Adrenal gland (tissue), 5 donors: ENCODE measurements at regions not wholly inside any gene's neighbourhood (a gene's known extent, or its start where the extent isn't known, plus 50 kb on each side); places are given as distances from the start of the nearest gene placed in this dataset.

Experiments
- POLR2A ChIP-seq, 2 donors: fragments of 450-650 bp; IDR thresholded peaks; one replicate each; pipeline ENCODE4 v1.6.1; 2017; ENCODE audit warnings: antibody characterized with exemption in 2 of 2, mild to moderate bottlenecking in 2 of 2, moderate library complexity in 1 of 2
- TF ChIP-seq, protein P1 (sequence below), 6 experiments: fragments of 450-650 bp in 4 of 6; fragments of 200-600 bp in 2 of 6; sonication (generic) in 1 of 6; IDR thresholded peaks; 1 replicate in 5 of 6; 2 replicates in 1 of 6; pipeline versions ENCODE4 v1.5.1 to v1.8.0; 2016 to 2021; ENCODE audit warnings: antibody characterized with exemption in 6 of 6, mild to moderate bottlenecking in 2 of 6, moderate library complexity in 1 of 6
- donor health status: DM: no; HTN: no; CAD: no.

DNA sequence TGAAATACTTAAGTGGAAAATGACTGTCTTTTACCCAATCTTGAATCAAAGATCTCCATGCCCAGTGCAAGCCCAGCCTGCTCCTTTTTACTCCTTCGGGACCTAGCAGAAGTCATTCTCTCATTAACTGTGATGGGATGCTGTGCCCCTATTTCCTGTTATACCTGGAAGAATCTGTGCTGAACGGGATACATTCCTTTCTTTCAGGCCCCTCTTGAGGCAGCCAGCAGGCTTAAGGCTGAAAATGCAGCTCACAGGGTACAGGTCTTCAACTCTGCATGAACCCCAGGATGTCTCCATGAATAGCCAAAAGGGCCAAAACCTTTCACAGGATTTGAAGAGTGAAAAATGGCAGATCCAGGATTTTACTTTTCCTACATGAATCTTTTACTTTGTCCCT lies 784.8 kb upstream of the KLHL29 start:
- TF ChIP-seq, protein P1, sequence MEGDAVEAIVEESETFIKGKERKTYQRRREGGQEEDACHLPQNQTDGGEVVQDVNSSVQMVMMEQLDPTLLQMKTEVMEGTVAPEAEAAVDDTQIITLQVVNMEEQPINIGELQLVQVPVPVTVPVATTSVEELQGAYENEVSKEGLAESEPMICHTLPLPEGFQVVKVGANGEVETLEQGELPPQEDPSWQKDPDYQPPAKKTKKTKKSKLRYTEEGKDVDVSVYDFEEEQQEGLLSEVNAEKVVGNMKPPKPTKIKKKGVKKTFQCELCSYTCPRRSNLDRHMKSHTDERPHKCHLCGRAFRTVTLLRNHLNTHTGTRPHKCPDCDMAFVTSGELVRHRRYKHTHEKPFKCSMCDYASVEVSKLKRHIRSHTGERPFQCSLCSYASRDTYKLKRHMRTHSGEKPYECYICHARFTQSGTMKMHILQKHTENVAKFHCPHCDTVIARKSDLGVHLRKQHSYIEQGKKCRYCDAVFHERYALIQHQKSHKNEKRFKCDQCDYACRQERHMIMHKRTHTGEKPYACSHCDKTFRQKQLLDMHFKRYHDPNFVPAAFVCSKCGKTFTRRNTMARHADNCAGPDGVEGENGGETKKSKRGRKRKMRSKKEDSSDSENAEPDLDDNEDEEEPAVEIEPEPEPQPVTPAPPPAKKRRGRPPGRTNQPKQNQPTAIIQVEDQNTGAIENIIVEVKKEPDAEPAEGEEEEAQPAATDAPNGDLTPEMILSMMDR (IDR thresholded peaks at IDR 0.05) = no peak
- no peak for TF ChIP-seq POLR2A (IDR thresholded peaks at IDR 0.05)
